ENCODE measurements at regions not wholly inside any gene's neighbourhood (a gene's known extent, or its start where the extent isn't known, plus 50 kb on each side); places are given as distances from the start of the nearest gene placed in this dataset.
"Not testable (repeated sequence)": the region's sequence is repeated elsewhere in the genome, so short reads cannot be mapped to it uniquely, and the experiment has no call there.

DNA sequence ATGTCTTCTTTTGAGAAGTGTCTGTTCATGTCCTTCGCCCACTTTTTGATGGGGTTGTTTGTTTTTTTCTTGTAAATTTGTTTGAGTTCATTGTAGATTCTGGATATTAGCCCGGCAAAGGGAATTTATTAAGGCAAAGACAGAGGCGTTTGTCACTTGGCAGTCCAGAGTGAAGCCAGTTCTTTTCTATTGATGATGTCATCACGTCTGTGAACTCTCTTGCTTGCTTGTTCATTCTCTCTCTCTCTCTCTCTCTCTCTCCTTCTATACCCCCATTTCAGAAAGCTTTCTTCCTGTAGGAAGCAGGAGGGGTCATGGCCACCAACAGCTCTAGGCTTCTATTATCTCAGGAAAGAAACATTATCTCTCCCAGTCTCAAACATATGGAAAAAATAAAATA lies 291.3 kb downstream of the OMA1 start:
- no peak for DNase-seq (ENCODE audit: low read depth in 2 of 2)

DNA sequence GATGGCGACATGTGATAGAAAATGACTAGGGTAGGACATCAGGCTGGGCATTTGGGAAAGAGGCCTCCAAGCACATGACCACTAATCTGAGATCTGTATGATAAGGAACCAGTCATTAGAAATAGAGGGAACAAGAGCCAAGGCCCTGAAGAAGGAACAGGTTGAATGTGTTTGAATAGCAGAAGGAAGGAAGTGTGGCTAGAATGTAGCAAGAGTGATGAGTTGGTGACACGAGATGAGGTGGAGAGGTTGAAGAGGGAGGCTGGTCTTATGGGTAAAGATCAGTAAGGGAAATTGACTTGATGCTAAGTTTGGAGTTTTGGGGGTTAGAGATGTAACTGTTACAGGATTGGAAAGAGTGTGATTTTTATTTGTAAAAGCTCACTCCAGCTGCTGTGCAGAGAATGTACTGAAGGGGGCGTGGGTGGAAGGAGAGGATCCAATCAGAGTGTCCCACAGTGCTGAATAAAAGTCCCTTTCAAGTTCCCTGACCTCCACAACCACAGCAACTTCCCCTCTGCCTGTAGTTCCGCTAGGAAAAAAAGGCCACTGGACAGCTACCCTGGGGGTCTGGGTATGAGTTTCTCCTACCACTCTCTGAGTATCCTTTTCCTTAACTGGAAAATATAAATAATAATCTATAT lies 295.0 kb downstream of the OMA1 start:
- no peak for DNase-seq (ENCODE audit: low read depth in 2 of 2)

DNA sequence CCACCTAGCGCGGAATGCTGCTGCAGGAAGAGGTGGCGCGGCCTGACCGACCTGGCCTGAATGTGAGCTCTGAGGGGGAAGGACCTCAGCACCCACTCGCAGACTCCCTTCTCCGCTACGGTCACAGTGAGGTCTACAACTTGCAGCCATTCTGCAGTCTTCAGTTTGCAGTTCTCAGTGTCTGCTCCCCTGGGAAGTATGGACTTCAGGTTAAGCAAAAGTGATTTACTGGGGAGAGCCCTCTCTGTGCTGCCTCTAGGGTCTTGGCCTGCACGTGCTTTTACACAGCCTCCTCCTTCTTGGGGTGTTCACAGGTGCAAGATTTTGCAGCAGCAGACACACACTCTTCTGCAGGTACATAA lies 296.0 kb downstream of the OMA1 start:
- DNase-seq (ENCODE audit: low read depth in 2 of 2), result no peak

DNA sequence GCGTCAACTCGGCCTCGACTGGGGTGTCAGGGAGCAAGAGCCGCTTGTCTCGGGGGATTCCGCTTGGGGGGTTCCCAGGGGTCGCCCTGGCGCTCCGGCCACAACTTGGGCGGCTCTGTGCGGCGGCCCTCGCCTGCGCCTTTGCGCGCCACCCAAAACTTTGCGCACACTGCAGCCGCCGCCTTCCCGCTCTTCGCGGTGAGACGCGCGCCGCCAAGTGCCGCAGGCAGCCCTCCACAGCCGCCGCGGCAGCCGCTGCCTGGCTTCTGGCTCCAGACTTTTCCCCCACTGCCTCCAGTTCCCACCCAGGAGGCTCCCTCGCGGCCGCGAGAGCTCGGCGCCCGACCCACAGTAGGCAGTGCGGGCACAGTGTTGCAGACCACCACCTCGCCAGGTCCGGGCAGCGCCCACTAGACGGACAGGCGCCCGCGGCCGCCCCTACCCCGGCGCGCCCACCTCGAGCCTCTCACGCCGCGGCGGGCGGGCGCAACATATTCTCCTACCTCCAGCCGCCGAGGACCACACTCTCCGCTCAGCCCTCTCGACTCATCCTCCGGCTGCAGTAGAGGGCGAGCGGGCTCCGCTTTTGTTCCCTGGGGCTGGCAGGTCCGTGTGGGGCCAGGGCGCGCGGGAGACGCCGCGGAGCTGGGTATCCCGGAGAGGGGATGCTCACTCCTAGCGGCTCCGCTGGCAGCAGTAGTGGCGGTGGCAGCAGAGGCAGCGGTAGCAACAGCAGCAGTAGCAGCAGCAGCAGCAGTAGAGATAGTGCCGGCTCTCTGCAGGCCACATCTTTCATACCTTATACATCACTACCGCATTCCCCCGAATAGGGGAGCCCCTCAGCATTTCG lies 296.6 kb downstream of the OMA1 start:
- DNase-seq (ENCODE audit: low read depth in 2 of 2), result no peak

DNA sequence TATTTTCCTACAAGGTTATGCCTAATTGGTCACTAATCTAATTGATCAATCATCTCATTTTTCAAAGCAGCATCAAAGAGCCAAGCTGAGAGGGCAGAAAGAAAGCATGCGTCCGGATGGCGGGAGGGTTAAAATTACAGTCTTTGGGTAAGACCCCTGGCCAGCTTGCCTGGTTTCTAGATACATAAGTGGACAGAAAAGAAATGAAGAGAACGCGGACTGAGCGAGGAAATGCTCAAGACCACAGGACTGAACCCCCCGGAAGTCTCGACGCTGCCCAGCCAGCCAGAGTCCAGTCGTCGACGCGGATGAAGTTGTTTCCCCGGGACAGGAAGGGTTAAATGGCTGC lies 297.2 kb downstream of the OMA1 start:
- DNase-seq (ENCODE audit: low read depth in 2 of 2), result no peak

DNA sequence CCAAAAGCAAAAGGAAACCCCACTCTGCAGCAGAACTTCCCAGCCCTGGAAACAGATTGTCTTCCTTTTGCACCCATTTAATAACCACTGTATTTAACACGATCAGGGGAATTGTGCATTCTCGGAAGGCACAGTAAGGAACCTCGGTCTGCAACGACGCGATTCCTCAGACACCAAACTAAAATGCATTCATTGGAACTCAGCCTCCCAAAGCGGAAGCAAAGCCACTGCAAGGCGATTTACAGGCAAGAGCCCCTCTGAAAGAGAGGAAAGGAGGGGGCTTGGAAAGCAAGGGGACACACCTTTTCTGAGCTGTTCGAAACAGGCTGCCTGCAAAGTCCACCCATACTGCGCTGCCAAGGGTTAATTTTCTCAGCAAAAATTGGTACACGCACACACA lies 297.7 kb downstream of the OMA1 start:
- DNase-seq (ENCODE audit: low read depth in 2 of 2), result no peak

DNA sequence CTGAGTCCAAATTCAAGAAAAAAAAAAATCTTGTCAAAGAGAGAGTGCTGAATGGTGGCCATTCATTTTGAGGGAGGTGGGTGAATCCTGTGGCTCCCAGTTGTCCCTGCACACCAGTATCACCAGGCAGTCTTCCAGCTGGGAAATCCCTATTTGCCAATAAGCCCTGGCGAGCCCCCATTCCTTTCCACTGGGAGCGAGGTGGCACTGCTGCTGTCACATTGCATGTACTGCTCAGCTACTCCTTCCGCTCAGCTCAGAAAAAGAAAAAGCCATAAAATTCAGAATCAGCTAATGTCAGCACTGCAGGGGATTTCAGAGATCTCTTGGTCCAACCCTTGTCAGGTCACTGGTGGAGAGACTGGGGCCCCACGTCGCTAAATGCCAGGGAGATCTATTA lies 298.5 kb downstream of the OMA1 start:
- DNase-seq (ENCODE audit: low read depth in 2 of 2), result no peak

DNA sequence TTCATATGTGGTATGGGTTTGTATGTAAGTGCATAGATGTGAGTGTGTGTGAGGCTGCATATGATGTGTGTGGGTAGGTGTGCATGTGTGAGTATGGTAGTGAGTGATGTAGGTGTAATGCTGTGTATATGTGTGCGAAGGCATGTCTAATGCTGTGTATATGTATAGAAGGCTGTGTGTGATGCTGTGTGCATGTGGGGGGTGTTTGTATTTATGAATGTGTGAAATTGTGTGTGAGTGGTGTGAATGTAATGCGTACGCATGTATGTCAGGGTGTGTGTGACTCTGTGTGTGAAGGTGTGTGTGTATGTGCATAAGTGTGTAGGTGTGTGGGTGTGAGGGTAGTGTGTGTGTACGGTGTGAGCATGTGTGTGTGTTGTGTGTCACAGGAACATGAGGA lies 300.0 kb downstream of the OMA1 start:
- no peak for DNase-seq (ENCODE audit: low read depth in 2 of 2)

DNA sequence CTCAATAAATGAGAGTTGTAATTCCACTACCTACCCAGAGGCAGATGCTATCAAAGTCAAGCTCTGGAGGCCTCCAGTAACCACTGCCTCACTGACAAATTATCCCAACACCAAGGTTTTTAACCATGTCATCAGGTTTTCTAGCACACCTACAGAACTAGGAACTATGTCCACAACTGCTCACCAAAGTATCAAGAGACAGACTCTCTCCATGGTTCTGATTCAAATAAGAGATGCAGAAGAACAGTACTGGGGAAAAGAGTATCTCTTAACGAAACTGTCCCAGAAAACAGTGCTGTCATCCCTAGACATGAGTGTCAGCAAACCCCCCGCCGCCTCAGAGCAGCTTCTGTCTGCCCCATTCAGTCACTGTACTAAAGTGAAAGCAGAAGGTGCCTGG lies 301.7 kb downstream of the OMA1 start:
- DNase-seq (ENCODE audit: low read depth in 2 of 2), result no peak

DNA sequence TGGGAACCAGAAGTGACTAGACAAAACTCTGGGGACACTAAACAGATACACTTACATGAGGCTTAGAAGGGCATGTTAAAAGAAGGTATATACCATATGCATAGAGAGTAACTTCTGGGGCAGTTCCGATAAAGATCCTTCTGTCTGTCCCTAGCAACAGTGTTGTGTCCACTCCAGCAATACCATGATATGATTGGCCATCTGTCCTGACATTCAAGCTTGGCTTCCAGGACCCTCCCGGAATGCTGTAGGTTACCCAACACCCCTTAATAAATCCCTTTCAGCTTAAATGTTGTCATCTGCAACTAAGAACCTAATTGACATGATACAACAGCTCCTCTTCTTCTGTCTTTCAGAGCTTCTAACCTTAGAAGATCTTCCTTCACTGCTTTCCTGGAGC lies 307.7 kb downstream of the OMA1 start:
- no peak for DNase-seq (ENCODE audit: low read depth in 2 of 2)

DNA sequence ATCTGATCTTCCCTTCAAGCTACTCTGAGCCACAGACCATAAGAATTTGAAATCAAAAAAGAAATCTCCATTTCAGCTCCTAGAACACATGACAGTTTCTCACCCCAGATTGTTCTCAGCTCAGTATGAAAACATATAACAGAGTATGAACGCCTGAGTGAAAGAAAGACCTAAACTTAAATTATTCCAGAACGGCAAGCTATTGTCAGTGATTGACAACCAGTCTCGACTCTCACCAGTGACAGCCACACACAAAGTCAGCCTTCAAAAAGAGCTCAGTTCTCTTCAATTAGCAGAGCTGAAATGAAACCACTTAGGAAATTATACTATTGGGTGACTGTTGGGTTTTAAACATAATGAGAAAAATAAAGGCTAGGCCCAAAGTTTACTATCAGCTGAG lies 312.8 kb downstream of the OMA1 start:
- DNase-seq (ENCODE audit: low read depth in 2 of 2), result no peak

DNA sequence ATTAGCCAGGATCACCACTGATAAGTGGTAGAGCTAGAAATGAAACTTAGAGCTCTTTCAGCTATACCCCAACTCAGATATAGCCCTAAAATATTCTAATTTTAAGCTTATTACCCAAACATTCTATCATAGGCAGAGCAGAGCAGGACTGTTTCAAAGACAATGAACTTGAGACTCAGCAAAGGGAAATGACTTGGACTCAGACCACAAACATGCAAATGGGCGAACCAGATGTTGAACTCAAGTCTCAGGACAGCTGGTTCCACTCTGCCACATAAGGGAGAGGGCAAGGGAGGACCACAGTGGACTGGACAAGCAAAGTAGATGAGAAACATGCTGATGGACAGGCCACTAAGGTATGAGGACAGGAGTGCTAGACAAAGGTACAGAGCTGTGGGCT lies 315.3 kb downstream of the OMA1 start:
- DNase-seq (ENCODE audit: low read depth in 2 of 2), result no peak

DNA sequence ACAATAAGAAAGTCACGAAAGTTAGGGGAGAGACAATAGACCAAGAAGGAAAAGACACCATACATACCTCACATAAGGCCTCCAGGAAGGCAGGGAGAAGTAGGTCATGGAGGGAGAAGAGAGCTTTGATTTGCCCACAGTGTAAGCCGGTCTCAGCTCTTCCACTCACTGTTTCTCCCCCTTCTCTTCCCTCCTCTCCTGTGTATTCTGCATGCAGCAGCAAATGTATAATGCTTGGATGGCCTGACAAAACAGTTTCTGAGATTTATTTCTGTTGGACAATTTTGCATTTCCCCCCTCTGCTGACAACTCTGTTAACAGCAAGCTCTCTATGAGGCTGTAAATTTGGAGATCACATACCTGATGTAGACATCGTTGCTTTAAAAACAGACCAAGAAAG lies 318.9 kb downstream of the OMA1 start:
- DNase-seq (ENCODE audit: low read depth in 2 of 2), result no peak

DNA sequence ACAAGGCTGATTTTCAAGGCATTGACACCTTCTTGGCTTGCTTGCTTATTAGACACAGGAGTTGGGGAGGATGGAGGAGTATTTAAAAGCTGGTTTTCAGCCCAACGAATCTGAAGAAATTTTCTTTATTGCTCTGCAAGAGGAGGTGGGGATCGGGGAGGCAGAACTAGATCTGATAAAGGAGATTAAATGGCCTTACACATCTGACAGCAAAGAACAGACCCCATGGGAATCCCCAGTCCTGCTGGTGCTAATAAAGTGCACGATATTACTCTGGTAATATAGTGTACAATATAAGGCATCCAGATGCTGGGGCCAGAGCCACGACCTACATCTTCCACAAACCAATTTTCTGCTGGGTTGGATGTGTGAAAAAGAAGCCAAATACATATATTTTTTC lies 323.0 kb downstream of the OMA1 start:
- DNase-seq (ENCODE audit: low read depth in 2 of 2), result no peak

DNA sequence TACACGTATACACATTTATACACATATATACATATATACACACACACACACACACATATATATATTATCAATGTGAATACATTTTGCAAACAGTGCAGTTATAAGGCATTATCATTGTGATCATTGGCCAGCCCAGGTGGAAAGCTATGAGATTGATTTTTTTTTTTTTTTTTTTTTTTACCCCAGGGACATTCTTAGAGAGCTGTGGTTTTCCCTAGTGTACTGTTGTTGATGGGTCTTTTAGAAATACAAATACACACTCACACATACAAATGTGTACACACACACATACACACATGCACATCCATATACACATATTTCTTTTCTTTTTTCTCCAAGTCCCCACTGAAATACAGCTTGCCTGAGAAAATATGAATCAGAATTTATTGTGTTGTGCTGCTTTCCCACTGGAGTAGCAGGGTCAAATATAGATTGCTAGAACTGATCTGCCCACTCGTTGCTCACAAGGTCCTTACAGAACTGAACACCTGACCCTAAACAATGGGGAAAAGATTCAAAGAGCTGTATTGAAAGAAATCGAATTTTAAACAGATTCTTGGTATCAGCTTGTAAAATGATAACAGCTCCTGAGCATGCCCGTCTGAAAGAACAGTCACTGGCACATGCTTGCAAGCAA lies 325.6 kb downstream of the OMA1 start:
- DNase-seq (ENCODE audit: low read depth in 2 of 2), result no peak

DNA sequence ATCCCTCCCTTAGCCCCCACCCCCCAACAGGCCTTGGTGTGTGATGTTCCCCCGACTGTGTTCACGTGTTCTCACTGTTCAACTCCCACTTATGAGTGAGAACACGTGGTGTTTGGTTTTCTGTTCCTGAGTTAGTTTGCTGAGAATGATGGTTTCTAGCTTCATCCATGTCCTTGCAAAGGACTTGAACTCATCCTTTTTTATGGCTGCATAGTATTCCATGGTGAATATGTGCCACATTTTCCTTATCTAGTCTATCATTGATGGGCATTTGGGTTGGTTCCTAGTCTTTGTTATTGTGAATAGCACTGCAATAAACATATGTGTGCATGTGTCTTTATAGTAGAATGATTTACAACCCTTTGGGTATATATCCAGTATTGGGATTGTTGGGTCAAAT lies 330.4 kb downstream of the OMA1 start:
- DNase-seq (ENCODE audit: low read depth in 2 of 2), result not testable (repeated sequence)

DNA sequence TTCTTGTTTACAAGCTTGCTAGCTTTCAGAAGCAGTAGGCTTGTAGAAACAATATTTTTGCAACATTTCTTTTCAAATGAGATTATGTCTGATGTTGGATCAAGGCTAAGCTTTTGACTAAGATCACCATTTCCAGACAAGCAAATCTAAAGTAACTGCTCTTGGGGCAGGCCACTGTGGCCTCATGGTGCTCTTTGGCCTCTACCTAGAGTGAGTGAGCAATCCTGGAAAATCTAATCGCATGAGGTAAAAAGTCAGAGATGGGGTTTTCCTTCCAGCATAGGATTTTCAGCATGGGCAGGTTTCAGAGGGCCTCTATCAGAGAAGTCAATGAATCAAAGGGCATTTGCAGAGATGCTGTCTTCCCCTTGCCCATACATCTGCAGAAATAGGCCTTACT lies 331.9 kb downstream of the OMA1 start:
- DNase-seq (ENCODE audit: low read depth in 2 of 2), result no peak

DNA sequence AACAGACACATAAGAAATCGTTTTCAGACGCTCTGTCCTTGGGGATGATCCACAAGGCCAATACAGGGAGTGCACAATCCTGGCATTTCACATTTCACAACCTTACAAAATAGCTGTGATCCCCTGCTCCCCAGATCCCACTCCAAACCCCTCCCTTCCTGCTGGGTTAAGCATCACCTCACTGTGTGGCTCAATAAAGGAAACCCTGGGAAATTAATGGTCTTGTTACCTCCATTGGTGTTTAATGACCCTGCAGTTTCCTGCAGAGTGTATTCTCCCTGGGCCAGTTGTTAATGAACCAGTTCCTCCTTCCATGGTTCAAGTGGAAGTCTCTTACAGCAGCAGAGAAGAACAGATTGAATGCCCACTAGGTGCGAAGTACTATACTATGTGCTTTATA lies 334.7 kb downstream of the OMA1 start:
- no peak for DNase-seq (ENCODE audit: low read depth in 2 of 2)

DNA sequence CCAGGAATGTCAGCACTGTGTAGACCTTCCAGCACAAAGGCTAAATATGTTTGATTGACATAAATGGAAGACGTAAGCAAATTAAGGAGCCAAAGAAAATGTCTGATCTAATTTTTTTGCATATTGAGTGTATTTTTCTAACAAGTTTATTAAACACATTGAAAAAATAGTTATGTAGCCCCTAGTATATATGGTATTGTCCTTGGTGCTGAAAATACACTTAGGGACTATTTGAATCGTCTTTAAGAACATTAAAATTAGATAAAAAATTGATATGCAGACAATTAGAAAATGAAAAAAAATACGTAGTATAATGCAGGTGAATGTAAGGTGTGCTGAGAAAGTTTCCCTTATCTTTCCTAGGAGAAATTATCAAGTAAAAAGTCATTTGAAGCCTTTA lies 337.0 kb downstream of the OMA1 start:
- no peak for DNase-seq (ENCODE audit: low read depth in 2 of 2)

DNA sequence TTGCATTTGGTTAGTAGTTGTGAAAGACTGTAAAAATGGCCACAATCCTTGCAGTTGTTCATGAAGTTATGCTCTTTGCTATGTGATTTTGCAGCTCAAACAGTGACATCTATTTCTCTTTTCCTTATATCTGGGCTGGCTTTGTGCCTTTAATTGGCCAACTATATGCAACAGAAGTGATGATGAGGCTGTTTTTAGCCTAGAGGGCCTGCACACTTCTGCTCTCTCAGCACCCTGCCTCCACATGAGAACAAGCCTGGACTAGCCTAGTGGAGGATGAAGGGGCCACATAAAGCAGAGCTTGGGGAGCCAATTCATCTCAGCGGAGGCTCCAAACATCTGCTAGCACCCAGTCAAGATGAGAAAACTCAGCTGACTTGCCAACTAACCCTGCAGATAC lies 339.8 kb downstream of the OMA1 start:
- no peak for DNase-seq (ENCODE audit: low read depth in 2 of 2)

DNA sequence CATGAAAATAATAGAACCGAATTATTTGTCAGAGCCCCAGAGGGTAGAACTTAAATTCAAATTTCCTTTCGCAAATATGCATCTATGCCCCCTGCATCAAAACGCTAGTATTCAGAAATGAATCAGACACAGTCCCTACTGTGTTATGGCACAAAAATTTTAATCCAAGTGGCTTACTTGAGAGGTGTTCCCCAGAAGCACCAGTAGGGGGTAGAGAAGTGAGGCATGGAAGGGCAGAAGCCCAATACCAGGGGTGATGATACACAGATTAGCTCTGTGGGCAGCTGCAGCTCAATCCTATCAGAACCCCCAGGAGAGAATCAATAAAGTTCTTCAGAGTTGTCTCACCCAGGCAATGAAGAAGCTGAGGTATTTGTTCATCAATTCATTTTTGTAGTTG lies 342.2 kb downstream of the OMA1 start:
- no peak for DNase-seq (ENCODE audit: low read depth in 2 of 2)

DNA sequence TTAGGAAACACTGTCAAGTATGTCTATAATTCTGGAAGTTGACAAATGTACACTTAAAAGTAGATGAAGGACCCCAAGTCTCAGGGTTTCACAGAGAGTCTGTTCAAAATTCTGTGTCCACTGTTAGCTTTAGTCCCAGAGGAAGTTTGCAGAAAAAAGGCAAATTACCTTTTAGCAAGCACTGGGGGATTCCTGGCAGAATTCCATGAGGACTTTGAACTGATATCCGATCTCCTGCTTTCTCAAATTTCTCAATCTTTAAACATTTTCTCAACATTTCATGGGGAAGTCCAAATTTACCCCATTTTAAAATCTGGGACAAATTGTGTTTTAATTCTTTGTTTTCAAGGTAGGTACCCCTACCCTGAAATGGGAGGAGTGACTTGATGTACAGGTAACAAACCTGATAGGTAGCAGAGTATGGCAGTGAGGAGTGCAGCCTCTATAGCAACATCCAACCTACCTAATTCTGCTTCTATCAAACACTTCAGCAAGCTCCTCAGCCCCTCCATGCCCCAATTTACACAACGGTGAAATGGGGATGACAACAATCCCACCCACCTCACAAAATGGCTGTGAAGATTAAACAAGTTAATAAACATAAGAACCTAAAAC lies 344.9 kb downstream of the OMA1 start:
- no peak for DNase-seq (ENCODE audit: low read depth in 2 of 2)

DNA sequence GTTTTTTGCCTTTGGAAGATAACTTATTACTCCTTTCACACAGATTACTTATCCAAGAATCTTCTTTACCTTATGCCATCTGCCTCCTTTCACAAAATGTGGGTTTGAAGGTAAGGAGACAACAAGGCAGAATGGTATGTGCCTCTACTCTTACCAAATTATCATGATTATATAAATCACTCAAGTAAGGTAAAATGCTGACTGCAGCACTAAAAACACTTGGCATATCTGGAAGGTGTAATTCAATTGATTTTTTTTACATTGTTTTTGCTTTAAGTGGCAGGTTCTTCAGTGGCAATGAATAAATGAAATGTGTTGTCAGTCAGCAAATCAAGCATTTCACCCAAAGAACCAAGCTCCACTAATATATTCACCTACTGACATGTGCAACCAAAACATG lies 346.1 kb downstream of the OMA1 start:
- DNase-seq (ENCODE audit: low read depth in 2 of 2), result no peak
